NCI-H2029 (cell line): ENCODE measurements at regions not wholly inside any gene's neighbourhood (a gene's known extent, or its start where the extent isn't known, plus 50 kb on each side); places are given as distances from the start of the nearest gene placed in this dataset.

ENCODE experiments used
- DNase-seq: peaks from one replicate; lab custom pipeline; 2025; lab: John Stamatoyannopoulos, UW

DNA sequence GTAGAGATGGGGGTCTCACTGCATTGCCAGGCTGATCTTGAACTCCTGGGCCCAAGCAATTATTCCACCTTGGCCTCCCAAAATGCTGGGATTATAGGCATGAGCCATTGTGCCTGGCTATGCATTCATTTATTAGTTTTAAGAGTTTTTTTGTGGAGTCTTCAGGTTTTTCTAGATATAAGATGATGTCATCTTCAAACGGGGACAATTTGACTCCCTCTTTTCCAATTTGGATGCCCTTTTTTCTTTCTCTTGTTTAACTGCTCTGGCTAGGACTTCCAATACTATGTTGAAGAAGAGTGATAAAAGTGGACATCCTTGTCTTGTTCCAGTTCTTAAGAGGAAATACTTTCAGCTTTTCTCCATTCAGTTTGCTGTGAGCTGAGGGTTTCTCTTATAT is 113.7 kb upstream of the PARD3B start:
- no peak for DNase-seq

DNA sequence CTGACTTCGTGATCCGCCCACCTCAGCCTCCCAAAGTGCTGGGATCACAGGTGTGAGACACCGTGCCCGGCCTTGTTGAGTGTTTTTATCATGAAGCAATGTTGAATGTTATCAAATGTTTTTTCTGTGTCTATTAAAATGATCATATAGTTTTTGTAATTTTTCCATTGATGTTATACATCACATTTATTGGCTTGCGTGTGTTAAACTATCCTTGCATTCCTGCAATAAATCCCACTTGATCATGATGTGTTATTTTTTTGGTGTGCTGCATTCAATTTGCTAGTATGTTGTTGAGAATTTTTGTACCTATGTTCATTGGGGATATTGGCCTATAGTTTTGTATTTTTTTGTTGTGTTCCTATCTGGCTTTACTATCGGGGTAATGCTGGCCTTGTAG is 113.1 kb upstream of the PARD3B start:
- no peak for DNase-seq

- no peak for DNase-seq
Measured at GRCh38 chr2:204434660-204435462, 110.4 kb upstream of the PARD3B start.

- no peak for DNase-seq
Measured at GRCh38 chr2:204436230-204436629, 109.0 kb upstream of the PARD3B start.

GRCh38 chr2:204437408-204437807 is 107.9 kb upstream of the PARD3B start:
- DNase-seq: no peak

DNA sequence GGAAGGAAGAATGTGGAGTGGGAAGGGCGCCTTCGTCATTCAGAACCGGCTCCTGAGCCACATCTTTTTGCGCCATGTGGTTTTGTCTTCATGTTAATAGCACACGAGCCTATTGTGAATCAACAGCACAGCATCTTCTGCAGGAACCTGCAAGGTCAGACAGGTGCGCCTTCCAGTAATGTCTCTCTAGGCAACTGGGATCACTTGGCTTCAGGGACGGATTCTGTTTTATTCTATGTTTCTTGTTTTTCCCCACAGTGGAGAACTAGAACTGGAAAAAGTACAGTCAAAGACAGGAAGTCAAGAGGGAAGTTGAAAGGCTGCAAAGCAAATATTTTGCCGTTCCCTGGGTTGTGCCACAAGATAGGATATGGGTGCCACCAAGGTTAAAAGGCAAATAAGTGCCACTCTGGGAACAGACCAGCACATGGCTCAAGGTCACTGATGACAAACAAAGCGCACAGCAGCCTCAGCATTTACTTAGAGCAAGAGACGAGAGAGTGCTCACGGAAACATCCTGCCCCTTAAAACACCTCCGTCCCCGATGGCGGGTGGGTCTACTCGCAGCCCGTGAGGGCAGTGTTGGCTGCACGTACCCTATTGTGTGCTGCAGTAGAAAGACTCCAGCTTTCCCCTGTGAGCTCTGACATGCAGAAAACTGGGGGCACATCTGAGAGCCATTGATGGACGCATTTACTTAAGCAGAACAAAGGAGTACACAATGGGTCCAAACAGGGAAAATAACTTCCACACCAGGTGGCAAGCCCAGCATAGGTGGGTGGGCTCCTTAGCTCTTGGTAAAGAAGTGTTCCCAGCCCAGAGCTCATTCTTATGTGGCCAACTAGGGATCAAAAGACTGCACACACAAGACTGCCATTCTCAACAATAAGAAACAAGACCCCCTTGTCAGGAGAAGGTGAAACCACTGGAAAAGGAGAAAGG is 107.2 kb upstream of the PARD3B start:
- DNase-seq: no peak

DNA sequence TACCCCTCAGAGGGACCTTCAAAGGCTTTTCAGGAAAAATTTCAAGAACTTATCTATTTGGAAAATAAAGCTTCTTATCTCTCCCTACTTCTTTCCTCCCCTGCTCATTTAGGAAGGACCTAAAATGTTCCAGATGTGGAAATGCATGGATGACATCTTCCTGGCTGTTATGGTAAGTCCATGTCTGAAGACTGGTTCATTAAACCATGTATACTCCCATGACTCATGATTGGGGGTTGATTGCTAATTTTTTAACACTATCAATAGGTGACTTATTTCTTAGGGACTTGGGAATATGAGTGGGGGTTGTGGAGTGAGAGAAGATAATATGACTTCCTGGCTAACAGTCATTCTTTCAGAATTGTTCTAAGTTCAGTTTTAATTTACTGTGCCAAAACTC is 104.0 kb upstream of the PARD3B start:
- DNase-seq: no peak

DNA sequence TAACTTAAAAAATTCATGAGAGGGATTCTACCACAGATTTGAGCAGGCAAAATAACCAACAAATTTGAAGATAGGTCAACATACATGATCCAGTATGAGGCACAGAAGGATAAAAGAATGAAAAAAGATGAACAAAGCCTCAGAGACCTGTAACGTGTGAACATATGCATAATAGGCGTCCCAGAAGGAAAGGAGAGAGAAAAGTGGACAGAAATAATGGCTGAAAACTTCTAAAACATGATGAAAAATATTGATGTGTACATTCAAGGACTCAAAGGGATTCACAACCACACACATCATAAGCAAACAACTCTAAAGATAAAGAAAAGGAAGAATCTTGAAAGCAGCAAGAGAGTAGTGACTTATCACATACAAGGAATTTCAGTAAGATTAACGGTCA is 100.1 kb upstream of the PARD3B start:
- DNase-seq: no peak

DNA sequence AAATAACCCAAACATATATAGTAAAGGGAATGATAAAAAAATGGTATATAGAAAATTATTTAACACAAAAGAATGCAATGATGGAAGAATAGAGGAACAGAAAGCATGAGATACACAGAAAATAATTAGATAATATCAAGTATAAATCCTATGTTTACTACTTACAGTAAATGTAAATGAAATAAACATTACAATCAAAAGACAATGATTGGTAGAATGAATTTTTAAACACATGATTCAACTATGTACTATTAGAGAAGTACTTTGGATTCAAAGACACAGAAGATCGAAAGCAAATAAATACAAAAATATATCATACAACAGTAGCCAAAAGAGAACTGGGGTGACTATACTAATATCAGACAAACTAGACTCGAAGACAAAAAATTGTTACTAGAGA is 97.6 kb upstream of the PARD3B start:
- no peak for DNase-seq

DNA sequence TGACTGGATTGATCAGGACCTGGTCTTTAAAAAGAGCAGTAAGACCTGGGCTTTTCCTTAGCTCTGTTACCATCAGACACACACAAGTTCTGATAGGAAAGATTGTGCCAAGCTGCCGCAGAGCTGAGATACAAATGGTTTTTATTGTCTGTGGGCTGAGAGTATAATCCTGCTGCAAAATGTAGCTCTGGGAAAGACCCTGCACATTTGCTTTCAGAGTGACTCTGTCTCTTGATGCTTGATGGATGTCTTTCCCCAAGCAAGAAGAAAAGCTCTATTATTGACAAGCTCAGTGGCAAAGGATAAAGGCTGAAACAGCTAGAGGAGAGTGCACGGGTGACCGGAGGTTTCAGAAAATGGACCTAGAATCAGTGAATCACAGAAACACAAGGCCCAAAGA is 95.3 kb upstream of the PARD3B start:
- no peak for DNase-seq

GRCh38 chr2:204451766-204452165 is 93.5 kb upstream of the PARD3B start:
- DNase-seq: no peak

GRCh38 chr2:204452464-204453023 is 92.7 kb upstream of the PARD3B start:
- no peak for DNase-seq

GRCh38 chr2:204453730-204454167 is 91.5 kb upstream of the PARD3B start:
- DNase-seq: no peak

- no peak for DNase-seq
Measured at GRCh38 chr2:204454672-204455380, 90.4 kb upstream of the PARD3B start.

DNA sequence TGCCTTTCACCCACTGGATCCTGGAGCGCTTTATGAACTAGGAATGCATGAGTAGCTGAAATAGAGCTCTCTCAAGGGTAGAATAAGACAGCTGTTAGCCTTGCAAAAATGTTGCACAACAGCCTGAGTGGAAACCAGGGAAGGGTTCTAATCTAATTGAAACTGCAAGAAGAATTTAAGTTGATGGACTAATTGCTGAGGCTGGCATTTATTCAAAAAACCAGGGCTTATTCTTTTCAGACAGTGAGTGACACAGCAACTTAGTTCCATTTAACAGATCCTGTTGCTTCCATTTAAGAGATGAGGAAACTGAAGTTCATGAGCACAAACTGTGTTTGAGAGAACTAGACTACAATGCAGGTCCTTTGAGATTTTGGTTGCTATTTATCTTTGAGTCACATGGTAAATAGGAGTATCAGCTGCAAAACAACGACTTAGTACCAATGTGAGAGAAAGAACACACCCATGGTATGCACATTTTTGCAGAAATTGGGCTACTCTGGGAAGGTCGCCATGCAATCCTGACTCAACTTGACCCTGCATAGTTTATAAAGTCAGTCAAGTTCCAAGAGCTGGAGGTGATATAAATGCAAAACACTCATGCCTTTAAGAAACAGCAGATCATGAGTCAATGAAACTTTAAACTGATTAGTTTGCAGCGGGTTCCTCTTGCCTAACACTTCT is 76.4 kb upstream of the PARD3B start:
- DNase-seq: no peak

GRCh38 chr2:204470178-204470620 is 75.1 kb upstream of the PARD3B start:
- DNase-seq: no peak

DNA sequence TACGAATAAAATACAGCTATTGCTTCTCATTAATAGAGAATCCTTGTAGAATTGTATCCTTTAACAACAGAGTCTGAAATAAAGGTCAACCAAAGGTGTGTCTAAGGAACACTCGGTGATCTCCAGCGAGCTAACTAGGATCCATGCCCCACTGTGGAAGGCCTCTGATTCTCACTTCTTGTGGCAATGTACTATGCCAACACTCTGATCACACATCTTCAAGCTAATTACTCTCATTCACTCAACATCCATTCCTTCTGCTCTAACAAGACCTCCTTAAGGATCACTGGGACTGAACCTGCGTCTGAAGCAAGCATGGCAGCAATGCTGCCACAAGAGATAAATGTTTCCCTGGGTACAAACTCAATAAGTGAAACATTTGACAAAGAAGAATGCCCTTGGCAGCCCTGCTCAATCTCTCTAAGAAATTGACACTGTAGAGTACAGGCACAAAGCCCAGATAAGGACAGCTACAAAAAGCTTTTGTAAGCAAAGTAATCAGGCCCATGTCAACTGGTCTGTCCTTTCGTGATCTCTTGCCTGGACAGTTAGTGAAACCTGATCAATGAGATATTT is 74.6 kb upstream of the PARD3B start:
- no peak for DNase-seq

DNA sequence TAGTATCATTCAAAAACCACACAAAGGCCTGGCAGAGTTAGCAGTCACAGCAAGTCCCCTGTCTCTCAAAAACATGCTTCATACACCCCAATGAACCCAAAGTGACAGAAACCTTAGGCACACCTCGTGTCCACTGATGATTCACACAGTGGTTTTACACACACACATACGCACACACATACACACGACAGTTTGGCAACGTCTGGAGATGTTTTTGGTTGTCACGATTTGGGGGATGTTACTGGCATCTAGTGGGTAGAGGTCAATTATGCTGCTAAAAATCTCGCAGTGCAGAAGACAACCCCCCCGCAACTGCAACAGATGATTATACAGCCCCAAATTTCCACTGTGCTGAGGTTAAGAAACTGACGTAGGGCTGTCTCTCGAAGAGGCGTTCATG is 72.9 kb upstream of the PARD3B start:
- no peak for DNase-seq

DNA sequence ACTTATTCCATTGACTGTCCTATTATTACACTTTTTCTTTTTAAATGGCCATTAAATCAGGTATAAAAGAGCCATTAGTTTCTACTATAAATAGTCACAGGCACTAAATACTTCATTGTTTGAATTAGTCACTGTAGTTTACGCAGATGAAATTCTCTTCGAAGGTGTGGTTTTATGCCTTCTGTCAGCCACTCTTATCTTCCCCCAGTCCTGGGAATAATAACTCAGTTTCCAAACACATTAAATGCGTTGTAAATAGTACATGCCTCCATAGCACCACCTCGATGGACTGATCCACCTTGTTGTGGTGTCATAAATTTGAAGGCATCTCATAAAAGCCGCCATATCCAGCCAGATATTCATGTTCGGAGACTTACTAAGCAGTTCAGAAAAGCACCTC is 72.1 kb upstream of the PARD3B start:
- no peak for DNase-seq

GRCh38 chr2:204475399-204475798 is 69.9 kb upstream of the PARD3B start:
- no peak for DNase-seq

GRCh38 chr2:204477358-204477950 is 67.8 kb upstream of the PARD3B start:
- DNase-seq: no peak
